Heart left ventricle (tissue), 16 donors: ENCODE measurements at regions not wholly inside any gene's neighbourhood (a gene's known extent, or its start where the extent isn't known, plus 50 kb on each side); places are given as distances from the start of the nearest gene placed in this dataset.

Source experiments
- ATAC-seq, 4 donors: fragments of 200-7000 bp; cut with Tn5 transposase; one replicate each; pipeline ENCODE4 v1.9.1; 2020 to 2022; ENCODE audit warnings: moderate library complexity in 4 of 4, mild to moderate bottlenecking in 3 of 4, moderate number of reproducible peaks in 1 of 4
- DNase-seq, 5 donors: peaks; one replicate each; pipeline ENCODE4 v3.0.0-alpha.2; 2020
- H3K27ac ChIP-seq, 12 donors: fragments of 200-600 bp; sonication (generic) in 4 of 12; one replicate each; pipeline versions ENCODE4 v1.5.0 to v1.8.0; 2016 to 2022; ENCODE audit warnings: mild to moderate bottlenecking in 2 of 12
- H3K27me3 ChIP-seq, 9 donors: fragments of 200-600 bp; sonication (generic) in 2 of 9; one replicate each; pipeline versions ENCODE4 v1.5.1 to v1.8.0; 2016 to 2022; ENCODE audit warnings: mild to moderate bottlenecking in 3 of 9
- H3K36me3 ChIP-seq, 9 donors: fragments of 200-600 bp; sonication (generic) in 2 of 9; one replicate each; pipeline versions ENCODE4 v1.5.0 to v1.8.0; 2018 to 2022; ENCODE audit warnings: mild to moderate bottlenecking in 2 of 9
- H3K4me1 ChIP-seq, 12 donors: fragments of 200-600 bp; sonication (generic) in 4 of 12; one replicate each; pipeline versions ENCODE4 v1.5.0 to v1.8.0; 2016 to 2022; ENCODE audit warnings: mild to moderate bottlenecking in 3 of 12
- H3K4me3 ChIP-seq, 12 donors: fragments of 200-600 bp; sonication (generic) in 4 of 12; one replicate each; pipeline versions ENCODE4 v1.5.0 to v1.8.0; 2017 to 2022; ENCODE audit warnings: mild to moderate bottlenecking in 9 of 12, moderate library complexity in 4 of 12
- H3K9me3 ChIP-seq, 12 donors: fragments of 200-600 bp; sonication (generic) in 4 of 12; one replicate each; pipeline versions ENCODE4 v1.5.0 to v1.8.0; 2016 to 2022; ENCODE audit warnings: mild to moderate bottlenecking in 1 of 12
- CTCF ChIP-seq, 12 donors: fragments of 200-600 bp; sonication (generic) in 4 of 12; IDR thresholded peaks; one replicate each; pipeline versions ENCODE4 v1.5.0 to v1.8.0; 2018 to 2022; ENCODE audit warnings: antibody characterized with exemption in 12 of 12, mild to moderate bottlenecking in 5 of 12
- POLR2A ChIP-seq, 2 donors: fragments of 450-650 bp; IDR thresholded peaks; one replicate each; pipeline ENCODE4 v1.6.1; 2017; ENCODE audit warnings: antibody characterized with exemption in 2 of 2, mild to moderate bottlenecking in 2 of 2, moderate library complexity in 2 of 2
- WGBS, 4 donors: extraction: QIAGEN DNeasy Blood & Tissue Kit in 2 of 4; methylation state at CpG; one replicate each; pipeline versions ENCODE4 v1.1.5 to v1.1.7; 2013 to 2018; 5-methylcytosine and 5-hydroxymethylcytosine counted together
- intact Hi-C, 10 donors: fragments of 100-400 bp; cut with DNase I; formaldehyde crosslinking; loops; one replicate each; pipeline versions ENCODE4 v1.11.1 to v1.14.2; 2022
- donor health status: ischemic (EF 13 %, LVEDD 7.1; RV severe dilation, severe dysfunction).
- donor health status: healthy with polysubstance abuse.
- donor health status: DM: no; HTN: yes; CAD: no.
- donor health status: DM: no; HTN: no; CAD: no.
- donor health status: ischemic (EF 25% LVEDD 6.9; RV normal size, moderate dysfunction).
- donor health status: ischemic (EF 25% LVEDD 5.7; RV mildly dilated, moderate dysfunction).
- donor health status: healthy.
- donor health status: DM: yes; HTN: yes; CAD: no.
- donor health status: ischemic (EF 35%, LVEDD 5.7; RV mildly dilated, moderate dysfunction).
- donor health status: nonischemic (EF 11% LVEDD 7.7; RV severe dilation, severe dysfunction).
- donor health status: DM: yes; HTN: yes; CAD: no.
- donor health status: PGD.
- donor health status: ischemic (EF 29% LVEDD 5.4; RV normal size, mild dysfunction).
- donor health status: nonischemic (EF 23%, LVEDD 6.1; RV moderate dilation, normal function).

GRCh38 chr4:123806056-123806455, 409.5 kb downstream of the SPRY1 start:
- DNase-seq (no peak), ATAC-seq (peak in 1 of 4 donors; percentile 48)
- H3K27me3 ChIP-seq, result no peaks in the 10 kb centered on the region
- TF ChIP-seq CTCF (IDR thresholded peaks at IDR 0.05), result no peak
- no peak for TF ChIP-seq POLR2A (IDR thresholded peaks at IDR 0.05)
- no peaks in the 10 kb centered on the region for H3K36me3 ChIP-seq
- WGBS, 4 donors, result 52 to 70% (median 67%) methylated on average over 1 of the region's 1 CpG
- H3K27ac ChIP-seq, result peak overlapping the region in 8 of 12 donors; percentile 8 to 51 (median 33)
- no peak overlapping the region for H3K4me3 ChIP-seq
- peaks cover 0 to 23% (median 0%) of the 10 kb centered on the region in 12 donors for H3K4me1 ChIP-seq
- intact Hi-C loops, result no loop called here
- H3K9me3 ChIP-seq, result no peaks in the 10 kb centered on the region

- no peaks in the 10 kb centered on the region for H3K27me3 ChIP-seq
- intact Hi-C loops, result no loop called here
- H3K4me1 ChIP-seq, result peaks cover 0 to 23% (median 0%) of the 10 kb centered on the region in 12 donors
- ATAC-seq (no peak), DNase-seq (no peak)
- 90 to 94% (median 93%) methylated on average over 5 of the region's 5 CpGs for WGBS, 4 donors
- H3K4me3 ChIP-seq, result no peak overlapping the region
- H3K9me3 ChIP-seq, result no peaks in the 10 kb centered on the region
- H3K36me3 ChIP-seq, result no peaks in the 10 kb centered on the region
- TF ChIP-seq POLR2A (IDR thresholded peaks at IDR 0.05) (no peak), CTCF (IDR thresholded peaks at IDR 0.05) (no peak)
- H3K27ac ChIP-seq, result no peak overlapping the region
Observed at GRCh38 chr4:123807187-123807586, 410.6 kb downstream of the SPRY1 start.

DNA sequence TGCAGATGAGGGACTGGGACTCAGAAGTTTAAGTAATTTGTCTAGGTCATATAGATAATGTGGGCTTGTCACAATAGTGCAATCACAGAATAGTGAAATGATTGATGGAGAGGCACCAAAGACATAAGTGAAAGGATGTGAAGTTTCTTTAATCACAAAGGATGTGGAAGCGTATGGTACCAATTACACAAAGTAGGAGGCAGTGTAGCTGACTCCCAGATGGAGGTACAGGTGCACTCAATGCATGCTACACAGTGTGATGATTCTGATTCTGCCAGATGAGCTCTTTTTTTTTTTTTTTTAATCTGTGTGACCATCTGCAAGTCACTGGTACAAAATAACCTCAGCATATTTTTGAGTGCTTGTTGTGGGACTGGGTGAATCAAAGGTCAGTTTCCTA, 411.3 kb downstream of the SPRY1 start:
- no peaks in the 10 kb centered on the region for H3K27me3 ChIP-seq
- no peak overlapping the region for H3K4me3 ChIP-seq
- intact Hi-C loops, result no loop called here
- ATAC-seq (no peak), DNase-seq (no peak)
- H3K27ac ChIP-seq, result no peak overlapping the region
- no peak for TF ChIP-seq POLR2A (IDR thresholded peaks at IDR 0.05)
- no peak for TF ChIP-seq CTCF (IDR thresholded peaks at IDR 0.05)
- no peaks in the 10 kb centered on the region for H3K36me3 ChIP-seq
- peaks cover 0 to 18% (median 0%) of the 10 kb centered on the region in 12 donors for H3K4me1 ChIP-seq
- WGBS, 4 donors, result 92 to 100% (median 98%) methylated on average over 1 of the region's 1 CpG
- no peaks in the 10 kb centered on the region for H3K9me3 ChIP-seq

DNA sequence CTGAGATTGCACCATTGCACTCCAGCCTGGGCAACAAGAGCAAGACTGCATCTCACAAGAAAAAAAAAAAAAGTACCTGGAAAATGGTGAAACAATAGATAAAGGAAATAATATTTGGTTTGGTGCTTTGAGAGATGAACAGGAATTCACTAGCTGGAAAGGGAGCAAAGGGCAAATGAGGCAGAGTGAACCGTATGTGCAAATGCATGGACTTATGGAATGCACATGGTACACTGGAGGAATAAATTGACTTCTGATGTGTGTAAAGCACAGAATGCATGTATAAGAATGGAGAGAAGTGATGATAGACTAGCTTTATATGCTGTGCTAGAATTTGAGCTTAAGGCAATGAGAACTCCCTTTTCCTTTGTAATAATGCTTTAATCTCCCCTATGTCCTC, 413.3 kb downstream of the SPRY1 start:
- WGBS, 4 donors, result 94 to 100% (median 97%) methylated on average over 1 of the region's 1 CpG

More for the DNA sequence above, 413.3 kb downstream of the SPRY1 start:
- Histone ChIP-seq H3K4me3 (no peak overlapping the region), H3K27me3 (no peaks in the 10 kb centered on the region), H3K27ac (no peak overlapping the region), H3K9me3 (no peaks in the 10 kb centered on the region), H3K36me3 (no peaks in the 10 kb centered on the region), H3K4me1 (peaks cover 0 to 14% (median 0%) of the 10 kb centered on the region in 12 donors)
- intact Hi-C loops, result no loop called here
- DNase-seq (no peak), ATAC-seq (no peak)
- no peak for TF ChIP-seq POLR2A (IDR thresholded peaks at IDR 0.05)
- TF ChIP-seq CTCF (IDR thresholded peaks at IDR 0.05), result no peak
